ENCODE measurements at regions not wholly inside any gene's neighbourhood (a gene's known extent, or its start where the extent isn't known, plus 50 kb on each side); places are given as distances from the start of the nearest gene placed in this dataset.

DNA sequence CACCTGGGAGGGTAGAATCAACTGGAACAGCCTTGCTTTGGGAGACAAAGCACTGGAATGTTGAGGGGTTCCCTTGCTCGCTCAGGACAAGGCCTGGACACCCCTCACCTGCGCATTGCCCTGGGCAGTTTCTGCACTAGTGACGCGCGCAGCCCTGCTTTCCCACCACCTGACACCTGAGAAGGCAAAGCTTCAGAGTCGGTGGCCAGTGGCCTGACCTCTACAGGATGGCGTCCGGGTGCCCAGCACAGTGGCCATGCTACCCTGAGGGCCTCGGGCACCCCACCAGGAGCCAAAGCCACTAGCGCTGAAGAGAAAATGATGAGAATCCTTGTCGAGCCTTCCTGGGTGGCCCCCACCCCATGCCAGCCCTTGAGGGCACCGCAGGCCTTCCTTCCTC is 161.3 kb downstream of the OLFM1 start:
- TF ChIP-seq EZH2 (IDR thresholded peaks at IDR 0.05) (no peak), POLR2AphosphoS5 (IDR thresholded peaks at IDR 0.05; ENCODE audit: borderline replicate concordance, low read depth, low read length) (no peak), FOXP2 (optimal IDR thresholded peaks at IDR 0.05; ENCODE audit: control extremely low read depth, extremely low read length, insufficient read depth) (no peak)

Data from SK-N-MC (cell line).